GM23338 (cell line): ENCODE measurements at regions not wholly inside any gene's neighbourhood (a gene's known extent, or its start where the extent isn't known, plus 50 kb on each side); places are given as distances from the start of the nearest gene placed in this dataset.

ENCODE experiments used
- CTCF ChIP-seq, 2 experiments: fragments of 200-600 bp in 1 of 2; sonication (generic) in 1 of 2; conservative IDR thresholded peaks; 2 replicates each; pipeline versions ENCODE4 v1.5.1 to v1.6.1; 2016 to 2017; ENCODE audit warnings: antibody characterized with exemption in 2 of 2, low read depth in 2 of 2, mild to moderate bottlenecking in 2 of 2, moderate library complexity in 1 of 2
- EZH2 ChIP-seq: fragments of 200-600 bp; sonication (generic); IDR thresholded peaks from one replicate; pipeline ENCODE4 v1.8.0; 2017; ENCODE audit warnings: antibody characterized with exemption, mild to moderate bottlenecking, low read depth; ENCODE audit not compliant: unreplicated experiment
- POLR2AphosphoS5 ChIP-seq: IDR thresholded peaks from 2 replicates; pipeline ENCODE4 v1.6.1; 2016; ENCODE audit warnings: antibody characterized with exemption, low read depth
- ZNF114 ChIP-seq: fragments of 250-450 bp; sonication (Bioruptor Pico); IDR thresholded peaks from 2 replicates; pipeline ENCODE4 v1.5.0; 2020; ENCODE audit warnings: mild to moderate bottlenecking, moderate library complexity

DNA sequence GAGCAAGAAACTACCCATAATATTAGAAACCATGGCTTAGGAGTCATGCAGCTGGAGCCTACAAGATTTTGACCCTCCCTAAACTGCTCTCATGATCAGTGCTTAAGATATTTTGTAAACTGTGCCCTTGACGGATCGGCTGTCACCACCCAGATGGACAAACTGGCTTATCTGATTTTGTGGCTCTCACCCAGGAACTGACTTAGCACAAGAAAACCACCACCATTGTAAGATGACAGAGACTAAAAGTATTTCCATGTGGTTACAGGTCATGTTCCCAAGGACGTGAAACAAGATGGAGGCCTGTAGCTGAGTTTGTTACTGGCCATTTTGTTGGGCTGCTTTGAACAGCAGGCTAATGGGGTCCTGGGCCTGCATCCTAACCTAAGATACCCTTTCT lies 940.9 kb downstream of the OTOL1 start:
- TF ChIP-seq CTCF (conservative IDR thresholded peaks at IDR 0.05; ENCODE audit: low read depth in 2 of 2) (no peak), ZNF114 (CRISPR knock-in tag) (no peak), EZH2 (no peak), POLR2AphosphoS5 (no peak)
